ENCODE measurements at regions not wholly inside any gene's neighbourhood (a gene's known extent, or its start where the extent isn't known, plus 50 kb on each side); places are given as distances from the start of the nearest gene placed in this dataset.

DNA sequence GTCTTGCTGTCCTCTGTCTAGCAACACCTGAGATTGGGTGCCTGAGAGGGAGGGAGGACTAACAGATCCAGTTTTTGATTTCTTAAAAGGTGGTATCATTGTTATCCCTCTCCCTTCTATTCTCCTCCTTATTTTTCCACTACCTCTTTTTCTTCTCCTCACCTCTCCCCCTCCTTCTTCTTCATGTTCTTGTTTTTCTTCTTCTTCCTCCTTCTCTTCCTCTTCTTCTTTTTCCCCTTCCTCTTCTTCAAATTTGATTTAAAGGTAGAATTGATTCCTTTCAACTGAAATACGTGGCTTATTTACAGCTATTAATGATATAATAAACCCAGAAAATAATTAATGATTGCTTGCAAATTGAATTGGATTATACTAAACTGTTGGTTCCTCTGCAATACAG, 256.8 kb upstream of the BTG1 start:
- no peak for DNase-seq
- Histone ChIP-seq H3K27ac (ENCODE audit: low read depth, low read length) (no peak overlapping the region), H3K27me3 (ENCODE audit: insufficient read depth, low read length, poor library complexity, severe bottlenecking) (no peaks in the 10 kb centered on the region), H3K4me3 (ENCODE audit: low read length) (no peak overlapping the region), H3K9me3 (ENCODE audit: low read length) (no peaks in the 10 kb centered on the region), H3K36me3 (ENCODE audit: insufficient read depth, low read length) (no peaks in the 10 kb centered on the region), H3K4me1 (ENCODE audit: insufficient read depth, low read length) (peaks cover 82% of the 10 kb centered on the region)
- no peaks in the 10 kb centered on the region for H3K27me3 Mint-ChIP-seq
- ChIA-PET CTCF (interaction anchor here (1.1 to 2.7 kb wide), 2 partner anchors 257 to 266 kb away, joined by 3 to 23 read pairs; partner anchors contain the start of gene BTG1), POLR2A (interaction anchor here (4.9 kb wide), 1 partner anchor 257 kb away, joined by 45 read pairs; the partner anchor contains the start of gene BTG1)
- H3K4me1 Mint-ChIP-seq = peaks cover 79 to 93% (median 91%) of the 10 kb centered on the region in 3 donors
- peaks cover 0 to 2% (median 0%) of the 10 kb centered on the region in 3 donors for H3K36me3 Mint-ChIP-seq
- peak overlapping the region in 2 of 7 donors; percentile 20 to 28 for H3K4me3 Mint-ChIP-seq
- peak overlapping the region in 7 of 8 donors; percentile 82 to 99 (median 97) for H3K27ac Mint-ChIP-seq
- H3K9me3 Mint-ChIP-seq = peaks cover 0 to 3% (median 0%) of the 10 kb centered on the region in 5 donors

DNA sequence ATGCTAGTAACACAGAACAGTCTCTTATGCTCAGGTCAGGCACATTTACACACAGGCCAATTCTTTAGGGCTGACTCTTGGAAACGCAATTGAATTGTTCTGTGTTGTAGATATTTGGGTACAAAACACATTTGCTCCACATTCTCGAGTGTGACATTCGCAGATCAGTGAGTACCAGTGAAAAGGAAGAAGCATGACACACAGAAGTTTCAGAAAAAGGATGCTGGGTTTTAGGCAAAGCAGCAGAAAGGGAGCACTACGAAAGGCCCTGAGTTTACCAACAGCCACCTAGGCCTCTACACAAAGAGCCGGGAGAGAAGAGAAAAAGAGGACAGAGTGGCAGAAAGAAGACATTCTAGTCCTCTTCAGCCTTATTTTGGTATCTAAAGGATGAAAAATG, 254.4 kb upstream of the BTG1 start:
- POLR2A ChIA-PET = no interaction called here
- peaks cover 99% of the 10 kb centered on the region for H3K4me1 ChIP-seq (ENCODE audit: insufficient read depth, low read length)
- CTCF ChIA-PET = no interaction called here
- peaks cover 0 to 6% (median 0%) of the 10 kb centered on the region in 5 donors for H3K9me3 Mint-ChIP-seq
- peaks cover 0 to 5% (median 2%) of the 10 kb centered on the region in 3 donors for H3K36me3 Mint-ChIP-seq
- peak overlapping the region; percentile 29 to 82 (median 55) for H3K4me3 Mint-ChIP-seq
- H3K27me3 ChIP-seq (ENCODE audit: insufficient read depth, low read length, poor library complexity, severe bottlenecking) = no peaks in the 10 kb centered on the region
- no peak overlapping the region for H3K27ac ChIP-seq (ENCODE audit: low read depth, low read length)
- no peaks in the 10 kb centered on the region for H3K36me3 ChIP-seq (ENCODE audit: insufficient read depth, low read length)
- peak in 1 of 5 donors; percentile 34 for DNase-seq
- no peaks in the 10 kb centered on the region for H3K27me3 Mint-ChIP-seq
- H3K4me3 ChIP-seq (ENCODE audit: low read length) = no peak overlapping the region
- H3K27ac Mint-ChIP-seq = peak overlapping the region; percentile 68 to 97 (median 92)
- H3K4me1 Mint-ChIP-seq = peaks cover 92 to 100% (median 100%) of the 10 kb centered on the region in 3 donors
- H3K9me3 ChIP-seq (ENCODE audit: low read length) = no peaks in the 10 kb centered on the region

DNA sequence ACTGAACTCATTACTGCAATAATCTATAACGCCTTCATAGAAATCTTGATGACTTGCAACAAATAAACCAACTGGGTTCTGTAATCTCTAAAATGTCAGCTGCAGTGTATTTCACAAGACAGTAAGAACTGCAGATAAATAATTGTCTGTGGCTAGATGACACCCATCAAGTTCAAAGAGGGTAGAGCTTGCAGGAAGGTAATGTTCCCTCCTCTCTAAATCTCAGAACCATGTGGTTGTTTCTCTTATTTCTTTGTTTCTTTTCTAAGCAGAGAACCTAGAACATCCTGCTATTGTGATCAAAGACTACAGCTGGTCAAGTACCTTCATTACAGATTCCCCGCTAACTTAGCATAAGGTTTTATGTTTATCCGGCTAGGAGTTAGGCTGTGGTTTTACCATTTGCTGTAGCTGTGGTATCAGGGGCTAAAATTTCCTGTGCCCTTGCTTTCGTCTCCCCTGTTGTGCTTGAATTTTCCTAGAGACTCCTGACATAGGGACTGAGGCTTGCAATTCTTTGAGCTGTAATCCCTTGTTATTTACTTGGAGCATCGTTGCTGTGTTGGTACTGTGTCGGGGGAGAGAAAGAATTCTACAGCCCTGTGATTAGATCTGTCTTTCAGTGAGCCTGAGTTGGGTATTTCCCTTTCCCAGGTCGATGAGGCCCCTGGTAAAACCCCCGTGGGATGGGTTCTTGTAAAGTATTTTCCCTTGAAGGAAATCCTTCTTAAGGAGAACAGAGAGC, 253.1 kb upstream of the BTG1 start:
- CTCF ChIA-PET = interaction anchor here (0.8 to 1.6 kb wide), 8 partner anchors 9 to 253 kb away, joined by 3 to 7 read pairs (median 3); partner anchors contain the start of gene BTG1
- H3K36me3 ChIP-seq (ENCODE audit: insufficient read depth, low read length) = no peaks in the 10 kb centered on the region
- peaks cover 92 to 100% (median 99%) of the 10 kb centered on the region in 3 donors for H3K4me1 Mint-ChIP-seq
- DNase-seq = peak in 3 of 5 donors; percentile 8 to 81 (median 71)
- peak overlapping the region; percentile 8 for H3K27ac ChIP-seq (ENCODE audit: low read depth, low read length)
- peaks cover 99% of the 10 kb centered on the region for H3K4me1 ChIP-seq (ENCODE audit: insufficient read depth, low read length)
- H3K9me3 Mint-ChIP-seq = peaks cover 0 to 12% (median 10%) of the 10 kb centered on the region in 5 donors
- H3K27me3 ChIP-seq (ENCODE audit: insufficient read depth, low read length, poor library complexity, severe bottlenecking) = no peaks in the 10 kb centered on the region
- H3K27ac Mint-ChIP-seq = peak overlapping the region; percentile 68 to 97 (median 92)
- POLR2A ChIA-PET = interaction anchor here (0.5 to 2.6 kb wide), 4 partner anchors 9 to 253 kb away, joined by 3 to 27 read pairs (median 5); partner anchors contain the start of gene BTG1
- peak overlapping the region; percentile 3 to 82 (median 60) for H3K4me3 Mint-ChIP-seq
- peaks cover under 1% of the 10 kb centered on the region for H3K9me3 ChIP-seq (ENCODE audit: low read length)
- H3K4me3 ChIP-seq (ENCODE audit: low read length) = peak overlapping the region; percentile 23
- H3K36me3 Mint-ChIP-seq = peaks cover 0 to 17% (median 5%) of the 10 kb centered on the region in 3 donors
- H3K27me3 Mint-ChIP-seq = no peaks in the 10 kb centered on the region

DNA sequence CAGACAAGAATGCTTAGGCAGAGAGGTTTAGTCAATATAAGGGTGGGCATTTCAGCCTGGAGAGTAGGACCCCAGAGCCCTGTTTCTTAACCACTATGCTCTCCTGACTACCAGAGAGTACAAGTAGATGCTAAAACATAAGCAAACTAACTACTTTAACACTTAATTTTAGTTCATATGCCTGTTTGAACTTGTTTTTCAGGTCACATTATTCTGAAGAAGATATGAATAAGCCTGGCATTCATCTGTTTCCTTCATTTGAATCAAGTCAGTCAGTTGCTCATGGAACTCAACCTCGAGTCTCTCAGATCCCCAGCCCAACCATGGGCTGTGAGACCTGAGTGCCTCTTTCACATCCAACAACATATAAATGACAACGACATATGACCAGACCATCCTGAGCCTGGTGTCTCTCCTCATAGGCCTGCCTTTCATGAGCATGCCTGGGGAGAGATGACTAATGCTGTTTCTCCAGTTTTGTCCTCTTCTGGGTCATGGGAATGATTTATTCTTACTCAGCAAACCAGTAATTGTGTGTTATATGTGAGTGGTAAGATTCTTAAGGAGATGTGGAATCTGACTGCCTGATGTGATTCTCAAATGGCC, 251.1 kb upstream of the BTG1 start:
- no peaks in the 10 kb centered on the region for H3K27me3 Mint-ChIP-seq

DNA sequence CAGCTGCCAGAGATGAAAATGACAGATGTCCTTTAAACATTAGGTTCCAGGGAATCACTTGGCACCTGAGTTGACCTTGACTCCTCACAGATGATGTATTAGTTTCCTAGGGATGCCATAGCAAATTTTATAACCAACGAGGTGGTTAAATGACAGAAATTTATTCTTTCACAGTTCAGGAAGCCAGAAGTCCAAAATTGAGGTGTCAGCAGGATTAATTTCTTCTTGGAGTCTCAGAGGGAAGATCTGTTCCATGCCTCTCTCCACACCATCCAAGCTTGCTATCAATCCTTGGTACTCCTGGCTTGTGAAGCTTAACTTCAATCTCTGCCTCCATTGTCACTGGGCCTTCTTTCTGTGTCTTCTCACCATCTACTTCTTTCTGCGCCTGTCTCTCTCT, 249.7 kb upstream of the BTG1 start:
- ChIA-PET CTCF (interaction anchor here (0.8 kb wide), 1 partner anchor 26 kb away, joined by 3 read pairs; no protein-coding TSS in a partner anchor), POLR2A (no interaction called here)
- Mint-ChIP-seq H3K4me3 (peak overlapping the region in 3 of 7 donors; percentile 1 to 37 (median 11)), H3K36me3 (peaks cover 0 to 24% (median 5%) of the 10 kb centered on the region in 3 donors), H3K4me1 (peaks cover 79 to 88% (median 83%) of the 10 kb centered on the region in 3 donors), H3K27ac (peak overlapping the region in 5 of 8 donors; percentile 5 to 82 (median 59)), H3K9me3 (peaks cover 10 to 25% (median 21%) of the 10 kb centered on the region in 5 donors), H3K27me3 (no peaks in the 10 kb centered on the region)
- H3K4me1 ChIP-seq (ENCODE audit: insufficient read depth, low read length) = peaks cover 82% of the 10 kb centered on the region
- H3K27me3 ChIP-seq (ENCODE audit: insufficient read depth, low read length, poor library complexity, severe bottlenecking) = no peaks in the 10 kb centered on the region
- H3K4me3 ChIP-seq (ENCODE audit: low read length) = peak overlapping the region; percentile 12
- DNase-seq = no peak
- peaks cover 10% of the 10 kb centered on the region for H3K9me3 ChIP-seq (ENCODE audit: low read length)
- H3K36me3 ChIP-seq (ENCODE audit: insufficient read depth, low read length) = no peaks in the 10 kb centered on the region
- no peak overlapping the region for H3K27ac ChIP-seq (ENCODE audit: low read depth, low read length)

More for the DNA sequence above, 251.1 kb upstream of the BTG1 start:
- peaks cover 88 to 94% (median 92%) of the 10 kb centered on the region in 3 donors for H3K4me1 Mint-ChIP-seq
- ChIA-PET CTCF (no interaction called here), POLR2A (no interaction called here)
- H3K9me3 ChIP-seq (ENCODE audit: low read length) = peaks cover 10% of the 10 kb centered on the region
- H3K27ac ChIP-seq (ENCODE audit: low read depth, low read length) = no peak overlapping the region
- H3K4me1 ChIP-seq (ENCODE audit: insufficient read depth, low read length) = peaks cover 90% of the 10 kb centered on the region
- peak overlapping the region in 4 of 7 donors; percentile 42 to 50 (median 46) for H3K4me3 Mint-ChIP-seq
- peak overlapping the region; percentile 67 to 97 (median 92) for H3K27ac Mint-ChIP-seq
- peaks cover 10 to 25% (median 21%) of the 10 kb centered on the region in 5 donors for H3K9me3 Mint-ChIP-seq
- no peaks in the 10 kb centered on the region for H3K27me3 ChIP-seq (ENCODE audit: insufficient read depth, low read length, poor library complexity, severe bottlenecking)
- no peak for DNase-seq
- H3K36me3 ChIP-seq (ENCODE audit: insufficient read depth, low read length) = no peaks in the 10 kb centered on the region
- H3K36me3 Mint-ChIP-seq = peaks cover 0 to 24% (median 5%) of the 10 kb centered on the region in 3 donors
- no peak overlapping the region for H3K4me3 ChIP-seq (ENCODE audit: low read length)

DNA sequence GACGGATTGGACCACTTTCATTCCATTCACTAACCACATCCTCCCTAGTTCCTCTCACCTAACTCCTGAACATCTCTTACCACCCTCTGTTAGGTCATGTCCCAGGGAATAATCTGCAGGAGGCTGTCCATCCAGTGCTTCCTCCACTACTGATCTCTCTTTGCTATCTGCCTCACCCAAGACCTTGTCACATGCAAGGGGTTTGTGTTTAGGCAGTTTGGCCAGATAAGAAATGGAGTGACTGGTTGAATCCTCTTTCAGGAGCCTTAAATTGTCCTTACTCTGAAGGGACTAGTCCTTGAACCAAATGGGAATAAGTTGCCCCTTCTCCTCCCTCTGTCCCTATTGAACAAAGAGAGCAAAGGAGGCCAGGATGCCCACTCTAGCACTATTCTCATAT, 249.2 kb upstream of the BTG1 start:
- Histone ChIP-seq H3K27me3 (ENCODE audit: insufficient read depth, low read length, poor library complexity, severe bottlenecking) (no peaks in the 10 kb centered on the region), H3K36me3 (ENCODE audit: insufficient read depth, low read length) (no peaks in the 10 kb centered on the region), H3K9me3 (ENCODE audit: low read length) (peaks cover 10% of the 10 kb centered on the region), H3K4me3 (ENCODE audit: low read length) (peak overlapping the region; percentile 12), H3K27ac (ENCODE audit: low read depth, low read length) (no peak overlapping the region), H3K4me1 (ENCODE audit: insufficient read depth, low read length) (peaks cover 78% of the 10 kb centered on the region)
- peaks cover 75 to 83% (median 79%) of the 10 kb centered on the region in 3 donors for H3K4me1 Mint-ChIP-seq
- H3K36me3 Mint-ChIP-seq = peaks cover 0 to 24% (median 5%) of the 10 kb centered on the region in 3 donors
- H3K27ac Mint-ChIP-seq = peak overlapping the region in 7 of 8 donors; percentile 7 to 79 (median 36)
- DNase-seq = peak in 1 of 5 donors; percentile 26
- peak overlapping the region in 3 of 7 donors; percentile 37 to 79 (median 42) for H3K4me3 Mint-ChIP-seq
- CTCF ChIA-PET = interaction anchor here (0.8 kb wide), 1 partner anchor 26 kb away, joined by 3 read pairs; no protein-coding TSS in a partner anchor
- H3K9me3 Mint-ChIP-seq = peaks cover 10 to 25% (median 21%) of the 10 kb centered on the region in 5 donors
- POLR2A ChIA-PET = no interaction called here
- H3K27me3 Mint-ChIP-seq = no peaks in the 10 kb centered on the region

DNA sequence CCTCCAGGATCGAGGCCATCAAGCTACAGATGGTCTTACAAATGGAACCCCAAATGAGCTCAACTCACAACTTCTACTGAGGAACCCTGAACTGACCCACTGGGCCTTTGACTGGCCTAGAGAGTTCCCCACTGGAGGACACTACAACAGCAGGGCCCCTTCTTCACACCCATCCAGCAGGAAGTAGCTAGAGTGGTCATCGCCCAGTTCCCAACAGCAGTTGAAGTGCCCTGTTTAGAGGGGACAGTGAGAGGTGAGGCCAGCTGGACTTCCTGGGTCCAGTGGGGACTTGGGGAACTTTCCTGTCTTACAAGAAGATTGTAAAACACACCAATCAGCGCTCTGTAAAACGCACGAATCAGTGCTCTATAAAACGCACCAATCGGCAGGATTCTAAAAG, 247.9 kb upstream of the BTG1 start:
- H3K27ac Mint-ChIP-seq = no peak overlapping the region
- H3K4me3 Mint-ChIP-seq = peak overlapping the region in 2 of 7 donors; percentile 28 to 66
- H3K9me3 Mint-ChIP-seq = peaks cover 10 to 25% (median 21%) of the 10 kb centered on the region in 5 donors
- Histone ChIP-seq H3K9me3 (ENCODE audit: low read length) (peaks cover 10% of the 10 kb centered on the region), H3K27ac (ENCODE audit: low read depth, low read length) (no peak overlapping the region), H3K27me3 (ENCODE audit: insufficient read depth, low read length, poor library complexity, severe bottlenecking) (no peaks in the 10 kb centered on the region), H3K4me3 (ENCODE audit: low read length) (no peak overlapping the region), H3K4me1 (ENCODE audit: insufficient read depth, low read length) (peaks cover 64% of the 10 kb centered on the region), H3K36me3 (ENCODE audit: insufficient read depth, low read length) (no peaks in the 10 kb centered on the region)
- no peak for DNase-seq
- POLR2A ChIA-PET = no interaction called here
- peaks cover 0 to 24% (median 5%) of the 10 kb centered on the region in 3 donors for H3K36me3 Mint-ChIP-seq
- no peaks in the 10 kb centered on the region for H3K27me3 Mint-ChIP-seq
- CTCF ChIA-PET = no interaction called here
- H3K4me1 Mint-ChIP-seq = peaks cover 61 to 69% (median 65%) of the 10 kb centered on the region in 3 donors

Data from CD8-positive, alpha-beta memory T cell (primary cell).